Activated T-cell treated with anti-CD3 and anti-CD28 coated beads, Interleukin-2, amount 50 U/mL, for 72 hours (primary cell): ENCODE measurements at regions not wholly inside any gene's neighbourhood (a gene's known extent, or its start where the extent isn't known, plus 50 kb on each side); places are given as distances from the start of the nearest gene placed in this dataset.

Experiments used
- ATAC-seq, 2 donors: fragments of 150-1000 bp; cut with Tn5 transposase; replicated peaks in 1 of 2; 2 replicates each; pipeline ENCODE4 v1.10.0; 2021; ENCODE audit warnings: moderate library complexity in 2 of 2, mild to moderate bottlenecking in 1 of 2
- DNase-seq, 2 donors: peaks; one replicate each; pipeline ENCODE4 v3.0.0; 2021 to 2022; ENCODE audit warnings: mixed read lengths in 1 of 2
- H3K27ac Mint-ChIP-seq: one replicate; pipeline ENCODE4 v1.8.0; 2022; ENCODE audit warnings: mild to moderate bottlenecking, moderate library complexity, mixed read lengths
- H3K27me3 Mint-ChIP-seq: one replicate; pipeline ENCODE4 v1.8.0; 2022; ENCODE audit warnings: low read depth, mixed read lengths
- H3K36me3 Mint-ChIP-seq, 2 donors: one replicate each; pipeline ENCODE4 v1.8.0; 2022; ENCODE audit warnings: mixed read lengths in 2 of 2, mild to moderate bottlenecking in 1 of 2; ENCODE audit not compliant: insufficient read depth in 2 of 2
- H3K4me1 Mint-ChIP-seq: one replicate; pipeline ENCODE4 v1.8.0; 2022; ENCODE audit warnings: low read depth, mixed read lengths
- H3K4me3 Mint-ChIP-seq, 2 donors: one replicate each; pipeline ENCODE4 v1.8.0; 2022; ENCODE audit warnings: mild to moderate bottlenecking in 2 of 2, mixed read lengths in 2 of 2, moderate library complexity in 2 of 2
- H3K9me3 Mint-ChIP-seq, 2 donors: one replicate each; pipeline ENCODE4 v1.8.0; 2022; ENCODE audit warnings: mixed read lengths in 2 of 2

GRCh38 chr9:13396418-13396817, 116.9 kb upstream of the MPDZ start:
- H3K27me3 Mint-ChIP-seq: no peaks in the 10 kb centered on the region
- no peak overlapping the region for H3K27ac Mint-ChIP-seq
- no peak overlapping the region for H3K4me3 Mint-ChIP-seq
- ATAC-seq (no peak), DNase-seq (no peak)
- H3K36me3 Mint-ChIP-seq: no peaks in the 10 kb centered on the region
- H3K9me3 Mint-ChIP-seq: peaks cover 4 to 7% of the 10 kb centered on the region in 2 donors
- no peaks in the 10 kb centered on the region for H3K4me1 Mint-ChIP-seq

GRCh38 chr9:13395156-13395555, 115.7 kb upstream of the MPDZ start:
- Mint-ChIP-seq H3K27ac (no peak overlapping the region), H3K4me3 (no peak overlapping the region), H3K9me3 (peaks cover 8 to 15% of the 10 kb centered on the region in 2 donors), H3K27me3 (no peaks in the 10 kb centered on the region), H3K4me1 (no peaks in the 10 kb centered on the region), H3K36me3 (no peaks in the 10 kb centered on the region)
- ATAC-seq (no peak), DNase-seq (no peak)

GRCh38 chr9:13388157-13388556, 108.7 kb upstream of the MPDZ start:
- DNase-seq (no peak), ATAC-seq (no peak)
- H3K27ac Mint-ChIP-seq: no peak overlapping the region
- no peaks in the 10 kb centered on the region for H3K4me1 Mint-ChIP-seq
- H3K27me3 Mint-ChIP-seq: no peaks in the 10 kb centered on the region
- H3K9me3 Mint-ChIP-seq: peaks cover 28 to 29% of the 10 kb centered on the region in 2 donors
- H3K4me3 Mint-ChIP-seq: no peak overlapping the region
- peaks cover 2% of the 10 kb centered on the region in 2 donors for H3K36me3 Mint-ChIP-seq

- no peak for DNase-seq
- peaks cover 2% of the 10 kb centered on the region in 2 donors for H3K36me3 Mint-ChIP-seq
- ATAC-seq: no peak
- H3K27me3 Mint-ChIP-seq: no peaks in the 10 kb centered on the region
- no peak overlapping the region for H3K27ac Mint-ChIP-seq
- peaks cover 29 to 30% of the 10 kb centered on the region in 2 donors for H3K9me3 Mint-ChIP-seq
- no peaks in the 10 kb centered on the region for H3K4me1 Mint-ChIP-seq
- H3K4me3 Mint-ChIP-seq: no peak overlapping the region
Observed at GRCh38 chr9:13387734-13388067, 108.2 kb upstream of the MPDZ start.

GRCh38 chr9:13386935-13387733, 107.6 kb upstream of the MPDZ start:
- DNase-seq (no peak), ATAC-seq (no peak)
- Mint-ChIP-seq H3K4me1 (no peaks in the 10 kb centered on the region), H3K27me3 (no peaks in the 10 kb centered on the region), H3K27ac (no peak overlapping the region), H3K9me3 (peaks cover 29 to 30% of the 10 kb centered on the region in 2 donors), H3K4me3 (no peak overlapping the region), H3K36me3 (peaks cover 2% of the 10 kb centered on the region in 2 donors)

GRCh38 chr9:13386316-13386715, 106.8 kb upstream of the MPDZ start:
- H3K27me3 Mint-ChIP-seq: no peaks in the 10 kb centered on the region
- H3K9me3 Mint-ChIP-seq: peaks cover 24 to 25% of the 10 kb centered on the region in 2 donors
- peaks cover 2% of the 10 kb centered on the region in 2 donors for H3K36me3 Mint-ChIP-seq
- ATAC-seq (no peak), DNase-seq (no peak)
- H3K4me3 Mint-ChIP-seq: no peak overlapping the region
- no peaks in the 10 kb centered on the region for H3K4me1 Mint-ChIP-seq
- H3K27ac Mint-ChIP-seq: no peak overlapping the region

GRCh38 chr9:13383855-13384254, 104.4 kb upstream of the MPDZ start:
- no peak overlapping the region for H3K27ac Mint-ChIP-seq
- DNase-seq (no peak), ATAC-seq (no peak)
- no peaks in the 10 kb centered on the region for H3K27me3 Mint-ChIP-seq
- H3K9me3 Mint-ChIP-seq: peaks cover 10 to 11% of the 10 kb centered on the region in 2 donors
- H3K4me1 Mint-ChIP-seq: no peaks in the 10 kb centered on the region
- no peaks in the 10 kb centered on the region for H3K36me3 Mint-ChIP-seq
- H3K4me3 Mint-ChIP-seq: no peak overlapping the region

- no peaks in the 10 kb centered on the region for H3K4me1 Mint-ChIP-seq
- H3K27me3 Mint-ChIP-seq: no peaks in the 10 kb centered on the region
- peaks cover 10 to 11% of the 10 kb centered on the region in 2 donors for H3K9me3 Mint-ChIP-seq
- no peak for ATAC-seq
- no peak overlapping the region for H3K4me3 Mint-ChIP-seq
- no peaks in the 10 kb centered on the region for H3K36me3 Mint-ChIP-seq
- H3K27ac Mint-ChIP-seq: no peak overlapping the region
- no peak for DNase-seq
Observed at GRCh38 chr9:13383216-13383615, 103.7 kb upstream of the MPDZ start.

GRCh38 chr9:13382595-13382994, 103.1 kb upstream of the MPDZ start:
- Mint-ChIP-seq H3K27ac (no peak overlapping the region), H3K9me3 (peaks cover 10 to 11% of the 10 kb centered on the region in 2 donors), H3K4me1 (no peaks in the 10 kb centered on the region), H3K27me3 (no peaks in the 10 kb centered on the region), H3K4me3 (no peak overlapping the region), H3K36me3 (no peaks in the 10 kb centered on the region)
- no peak for DNase-seq
- no peak for ATAC-seq

- H3K27ac Mint-ChIP-seq: no peak overlapping the region
- no peaks in the 10 kb centered on the region for H3K36me3 Mint-ChIP-seq
- no peak for DNase-seq
- H3K4me3 Mint-ChIP-seq: no peak overlapping the region
- peaks cover 10% of the 10 kb centered on the region in 2 donors for H3K9me3 Mint-ChIP-seq
- H3K4me1 Mint-ChIP-seq: no peaks in the 10 kb centered on the region
- no peaks in the 10 kb centered on the region for H3K27me3 Mint-ChIP-seq
- ATAC-seq: no peak
Observed at GRCh38 chr9:13380903-13381302, 101.4 kb upstream of the MPDZ start.

- no peak for ATAC-seq
- Mint-ChIP-seq H3K9me3 (peaks cover 5 to 6% of the 10 kb centered on the region in 2 donors), H3K4me1 (no peaks in the 10 kb centered on the region)
Observed at GRCh38 chr9:13378154-13378553, 98.7 kb upstream of the MPDZ start.

GRCh38 chr9:13377171-13377925, 97.9 kb upstream of the MPDZ start:
- Mint-ChIP-seq H3K36me3 (no peaks in the 10 kb centered on the region), H3K27me3 (no peaks in the 10 kb centered on the region), H3K27ac (no peak overlapping the region), H3K4me3 (no peak overlapping the region), H3K4me1 (no peaks in the 10 kb centered on the region), H3K9me3 (peaks cover 2 to 4% of the 10 kb centered on the region in 2 donors)
- ATAC-seq: no peak
- DNase-seq: no peak

More at GRCh38 chr9:13378154-13378553, 98.7 kb upstream of the MPDZ start:
- Mint-ChIP-seq H3K27ac (no peak overlapping the region), H3K36me3 (no peaks in the 10 kb centered on the region), H3K4me3 (no peak overlapping the region), H3K27me3 (no peaks in the 10 kb centered on the region)
- DNase-seq: no peak

GRCh38 chr9:13372510-13372909, 93.0 kb upstream of the MPDZ start:
- no peak overlapping the region for H3K27ac Mint-ChIP-seq
- H3K4me1 Mint-ChIP-seq: no peaks in the 10 kb centered on the region

More at GRCh38 chr9:13372510-13372909, 93.0 kb upstream of the MPDZ start:
- no peak for ATAC-seq
- no peak for DNase-seq
- H3K4me3 Mint-ChIP-seq: no peak overlapping the region
- no peaks in the 10 kb centered on the region for H3K27me3 Mint-ChIP-seq
- H3K36me3 Mint-ChIP-seq: no peaks in the 10 kb centered on the region
- H3K9me3 Mint-ChIP-seq: peaks cover 2 to 4% of the 10 kb centered on the region in 2 donors
